ENCODE measurements at regions not wholly inside any gene's neighbourhood (a gene's known extent, or its start where the extent isn't known, plus 50 kb on each side); places are given as distances from the start of the nearest gene placed in this dataset.

DNA sequence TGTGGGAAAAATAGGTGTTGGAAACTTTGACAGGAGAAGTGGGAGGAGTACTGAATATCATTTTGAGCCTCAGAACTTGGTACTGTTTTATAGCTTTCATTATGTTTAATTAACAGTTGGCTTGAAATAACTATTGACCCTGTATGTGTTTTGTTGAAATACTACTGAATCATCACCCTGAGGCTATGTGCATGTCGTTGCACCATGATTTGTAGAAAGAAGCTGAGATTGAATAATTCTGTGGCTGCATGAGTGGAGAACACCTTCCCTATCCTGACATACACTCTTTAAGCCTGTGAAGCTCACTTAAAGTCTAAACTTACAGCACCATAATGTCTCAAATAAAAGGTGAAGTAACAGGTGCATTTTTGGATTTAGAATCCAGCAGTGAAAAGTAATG is 656.5 kb downstream of the CDY2B start:
- TF ChIP-seq POLR2A (IDR thresholded peaks at IDR 0.05; ENCODE audit: borderline replicate concordance, extremely low read depth, insufficient read depth, insufficient read length) (no peak), POLR2AphosphoS5 (IDR thresholded peaks at IDR 0.05; ENCODE audit: low read depth, low read length) (no peak), SP1 (IDR thresholded peaks at IDR 0.05; ENCODE audit: low read depth) (no peak), CEBPB (IDR thresholded peaks at IDR 0.05; ENCODE audit: low read depth) (no peak), EZH2phosphoT487 (IDR thresholded peaks at IDR 0.05; ENCODE audit: borderline replicate concordance) (no peak), SIN3A (IDR thresholded peaks at IDR 0.05; ENCODE audit: low read depth) (no peak), RAD21 (IDR thresholded peaks at IDR 0.05; ENCODE audit: low read depth) (no peak)
- TF ChIP-seq, protein P1, sequence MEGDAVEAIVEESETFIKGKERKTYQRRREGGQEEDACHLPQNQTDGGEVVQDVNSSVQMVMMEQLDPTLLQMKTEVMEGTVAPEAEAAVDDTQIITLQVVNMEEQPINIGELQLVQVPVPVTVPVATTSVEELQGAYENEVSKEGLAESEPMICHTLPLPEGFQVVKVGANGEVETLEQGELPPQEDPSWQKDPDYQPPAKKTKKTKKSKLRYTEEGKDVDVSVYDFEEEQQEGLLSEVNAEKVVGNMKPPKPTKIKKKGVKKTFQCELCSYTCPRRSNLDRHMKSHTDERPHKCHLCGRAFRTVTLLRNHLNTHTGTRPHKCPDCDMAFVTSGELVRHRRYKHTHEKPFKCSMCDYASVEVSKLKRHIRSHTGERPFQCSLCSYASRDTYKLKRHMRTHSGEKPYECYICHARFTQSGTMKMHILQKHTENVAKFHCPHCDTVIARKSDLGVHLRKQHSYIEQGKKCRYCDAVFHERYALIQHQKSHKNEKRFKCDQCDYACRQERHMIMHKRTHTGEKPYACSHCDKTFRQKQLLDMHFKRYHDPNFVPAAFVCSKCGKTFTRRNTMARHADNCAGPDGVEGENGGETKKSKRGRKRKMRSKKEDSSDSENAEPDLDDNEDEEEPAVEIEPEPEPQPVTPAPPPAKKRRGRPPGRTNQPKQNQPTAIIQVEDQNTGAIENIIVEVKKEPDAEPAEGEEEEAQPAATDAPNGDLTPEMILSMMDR (IDR thresholded peaks at IDR 0.05 in 2 of 3, conservative IDR thresholded peaks at IDR 0.05 in 1 of 3; ENCODE audit: borderline replicate concordance in 1 of 3, insufficient read depth in 1 of 3, low read depth in 2 of 3, low read length in 2 of 3), result no peak
- TF ChIP-seq, protein P2, sequence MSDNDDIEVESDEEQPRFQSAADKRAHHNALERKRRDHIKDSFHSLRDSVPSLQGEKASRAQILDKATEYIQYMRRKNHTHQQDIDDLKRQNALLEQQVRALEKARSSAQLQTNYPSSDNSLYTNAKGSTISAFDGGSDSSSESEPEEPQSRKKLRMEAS (IDR thresholded peaks at IDR 0.05), result no peak
- TF ChIP-seq, protein P3, sequence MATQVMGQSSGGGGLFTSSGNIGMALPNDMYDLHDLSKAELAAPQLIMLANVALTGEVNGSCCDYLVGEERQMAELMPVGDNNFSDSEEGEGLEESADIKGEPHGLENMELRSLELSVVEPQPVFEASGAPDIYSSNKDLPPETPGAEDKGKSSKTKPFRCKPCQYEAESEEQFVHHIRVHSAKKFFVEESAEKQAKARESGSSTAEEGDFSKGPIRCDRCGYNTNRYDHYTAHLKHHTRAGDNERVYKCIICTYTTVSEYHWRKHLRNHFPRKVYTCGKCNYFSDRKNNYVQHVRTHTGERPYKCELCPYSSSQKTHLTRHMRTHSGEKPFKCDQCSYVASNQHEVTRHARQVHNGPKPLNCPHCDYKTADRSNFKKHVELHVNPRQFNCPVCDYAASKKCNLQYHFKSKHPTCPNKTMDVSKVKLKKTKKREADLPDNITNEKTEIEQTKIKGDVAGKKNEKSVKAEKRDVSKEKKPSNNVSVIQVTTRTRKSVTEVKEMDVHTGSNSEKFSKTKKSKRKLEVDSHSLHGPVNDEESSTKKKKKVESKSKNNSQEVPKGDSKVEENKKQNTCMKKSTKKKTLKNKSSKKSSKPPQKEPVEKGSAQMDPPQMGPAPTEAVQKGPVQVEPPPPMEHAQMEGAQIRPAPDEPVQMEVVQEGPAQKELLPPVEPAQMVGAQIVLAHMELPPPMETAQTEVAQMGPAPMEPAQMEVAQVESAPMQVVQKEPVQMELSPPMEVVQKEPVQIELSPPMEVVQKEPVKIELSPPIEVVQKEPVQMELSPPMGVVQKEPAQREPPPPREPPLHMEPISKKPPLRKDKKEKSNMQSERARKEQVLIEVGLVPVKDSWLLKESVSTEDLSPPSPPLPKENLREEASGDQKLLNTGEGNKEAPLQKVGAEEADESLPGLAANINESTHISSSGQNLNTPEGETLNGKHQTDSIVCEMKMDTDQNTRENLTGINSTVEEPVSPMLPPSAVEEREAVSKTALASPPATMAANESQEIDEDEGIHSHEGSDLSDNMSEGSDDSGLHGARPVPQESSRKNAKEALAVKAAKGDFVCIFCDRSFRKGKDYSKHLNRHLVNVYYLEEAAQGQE (IDR thresholded peaks at IDR 0.05; ENCODE audit: low read depth), result no peak
- TF ChIP-seq, protein P4, sequence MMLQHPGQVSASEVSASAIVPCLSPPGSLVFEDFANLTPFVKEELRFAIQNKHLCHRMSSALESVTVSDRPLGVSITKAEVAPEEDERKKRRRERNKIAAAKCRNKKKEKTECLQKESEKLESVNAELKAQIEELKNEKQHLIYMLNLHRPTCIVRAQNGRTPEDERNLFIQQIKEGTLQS (IDR thresholded peaks at IDR 0.05), result no peak
